Activated T-helper 1 cell treated with anti-CD3 and anti-CD28 coated beads, Interleukin-2, amount 50 U/mL, for 16 hours (primary cell): ENCODE measurements at regions not wholly inside any gene's neighbourhood (a gene's known extent, or its start where the extent isn't known, plus 50 kb on each side); places are given as distances from the start of the nearest gene placed in this dataset.
"Not testable (repeated sequence)": the region's sequence is repeated elsewhere in the genome, so short reads cannot be mapped to it uniquely, and the experiment has no call there.

ENCODE experiments used
- DNase-seq, 2 donors: peaks; one replicate each; pipeline ENCODE4 v3.0.0-alpha.2; 2020; ENCODE audit warnings: low read depth in 1 of 2, low spot score in 1 of 2

DNA sequence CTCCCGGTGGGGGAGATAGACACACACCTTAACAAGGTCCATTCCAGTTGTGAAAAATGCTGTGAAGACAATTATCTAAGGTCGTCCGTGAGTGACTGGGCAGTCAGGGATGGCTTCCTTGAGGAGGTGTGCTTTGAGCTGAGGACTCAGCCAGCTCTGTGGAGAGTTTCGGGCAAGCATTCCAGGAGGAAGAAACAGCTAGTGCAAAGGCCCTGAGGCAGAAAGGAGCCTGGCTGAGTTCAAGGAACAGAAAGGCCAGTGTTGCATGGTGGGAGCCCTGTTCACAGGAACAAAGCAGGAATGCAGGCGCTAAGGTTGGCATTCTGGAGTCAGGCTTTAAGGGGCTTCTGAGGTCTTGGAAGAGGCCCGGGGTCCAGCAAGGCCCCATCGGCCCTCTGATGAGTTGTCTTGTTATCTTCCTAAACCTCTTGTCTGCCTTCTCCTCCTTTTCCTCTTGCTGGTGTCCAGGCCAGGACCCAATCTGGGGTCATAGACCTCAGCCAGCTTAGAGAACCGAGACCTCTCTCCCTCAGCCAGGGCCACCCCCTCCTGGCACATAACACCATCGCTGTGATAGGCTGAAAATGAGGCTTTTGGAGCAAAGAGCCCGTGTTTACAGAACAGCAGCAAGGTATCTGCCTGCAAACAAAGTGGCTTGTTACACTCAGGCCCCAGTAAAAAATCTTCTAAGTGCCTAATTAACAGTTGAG lies 270.2 kb upstream of the MVB12B start:
- DNase-seq, result no peak

GRCh38 chr9:126057121-126057825 lies 269.4 kb upstream of the MVB12B start:
- no peak for DNase-seq

- DNase-seq, result no peak
These were observed 268.6 kb upstream of the MVB12B start for GRCh38 chr9:126058011-126058531.

GRCh38 chr9:126058591-126058990 lies 268.0 kb upstream of the MVB12B start:
- DNase-seq, result no peak

GRCh38 chr9:126061575-126061974 lies 265.1 kb upstream of the MVB12B start:
- DNase-seq, result no peak

DNA sequence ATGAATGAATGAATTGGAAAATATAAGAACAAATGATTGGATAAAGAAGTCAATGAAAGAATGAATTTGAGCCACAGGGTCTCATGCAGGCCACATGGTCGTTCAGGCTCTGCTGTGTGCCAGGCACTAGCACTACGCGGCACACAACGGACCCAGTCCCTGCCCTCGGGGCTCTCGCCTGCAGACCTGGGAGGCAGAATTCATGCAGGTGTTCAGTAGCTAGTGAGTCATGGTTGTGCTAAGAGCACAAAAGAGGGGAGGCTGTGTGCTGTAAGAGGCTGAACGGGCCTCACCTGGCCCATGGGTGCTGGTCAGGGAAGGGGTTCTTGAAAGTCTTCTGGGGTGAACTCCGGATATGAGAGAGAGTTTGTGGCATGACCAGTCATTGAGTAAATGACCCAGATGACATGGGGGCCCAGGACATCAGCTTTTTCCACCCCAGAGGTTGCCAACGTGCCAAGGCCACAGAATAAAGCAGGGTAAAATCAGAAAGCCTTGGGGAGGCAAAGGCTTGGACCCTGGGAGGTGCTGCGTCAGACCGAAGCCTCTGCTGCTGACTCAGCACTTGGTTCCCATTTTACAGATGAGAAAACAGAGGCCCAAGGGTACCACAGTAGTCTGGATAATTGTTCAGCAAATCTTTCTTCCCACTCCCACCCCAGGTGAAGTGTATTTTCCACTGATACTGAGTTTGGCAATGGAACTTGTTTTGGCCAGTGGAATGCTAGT lies 264.3 kb upstream of the MVB12B start:
- DNase-seq, result no peak

DNA sequence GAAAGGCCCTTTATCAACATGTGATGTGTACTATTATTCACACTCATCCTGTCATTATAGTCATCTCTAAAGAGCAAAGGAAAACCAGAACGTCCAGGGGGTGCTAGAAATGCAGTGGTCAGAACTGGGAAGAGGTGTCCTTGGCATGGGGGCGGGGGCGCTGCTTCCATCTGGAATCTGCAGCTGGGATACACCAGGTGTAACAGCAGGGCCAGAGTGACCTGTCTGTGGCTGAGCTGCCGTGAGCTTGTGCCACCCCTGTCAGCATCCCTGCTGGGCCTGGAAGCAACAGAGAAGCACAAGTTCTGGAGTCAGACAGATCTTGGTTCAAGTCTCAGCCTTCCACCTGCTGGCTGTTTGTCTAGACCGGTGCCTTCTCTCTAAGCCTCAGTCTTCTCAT lies 263.3 kb upstream of the MVB12B start:
- DNase-seq, result no peak

DNA sequence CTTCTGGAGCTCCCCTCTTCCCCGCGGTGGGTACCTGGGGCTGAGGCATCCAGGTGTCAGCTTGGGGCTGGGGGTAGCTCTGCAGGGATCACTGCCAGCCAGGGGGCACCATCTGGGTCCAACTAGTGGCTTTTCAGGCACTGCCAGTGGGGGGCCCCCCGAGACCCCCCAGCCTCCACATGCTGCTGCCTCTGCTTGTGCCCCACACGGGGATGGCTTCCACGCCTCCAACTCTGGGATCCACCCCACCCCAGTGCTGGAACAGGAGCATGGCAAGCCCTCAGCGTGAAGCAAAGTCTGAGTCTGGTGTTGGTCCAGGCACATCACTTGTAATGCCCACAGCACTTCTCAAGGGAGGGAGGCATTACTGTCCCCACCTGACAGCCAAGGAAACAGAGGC lies 260.5 kb upstream of the MVB12B start:
- no peak for DNase-seq

- no peak for DNase-seq
These were observed 259.4 kb upstream of the MVB12B start for GRCh38 chr9:126067031-126067734.

DNA sequence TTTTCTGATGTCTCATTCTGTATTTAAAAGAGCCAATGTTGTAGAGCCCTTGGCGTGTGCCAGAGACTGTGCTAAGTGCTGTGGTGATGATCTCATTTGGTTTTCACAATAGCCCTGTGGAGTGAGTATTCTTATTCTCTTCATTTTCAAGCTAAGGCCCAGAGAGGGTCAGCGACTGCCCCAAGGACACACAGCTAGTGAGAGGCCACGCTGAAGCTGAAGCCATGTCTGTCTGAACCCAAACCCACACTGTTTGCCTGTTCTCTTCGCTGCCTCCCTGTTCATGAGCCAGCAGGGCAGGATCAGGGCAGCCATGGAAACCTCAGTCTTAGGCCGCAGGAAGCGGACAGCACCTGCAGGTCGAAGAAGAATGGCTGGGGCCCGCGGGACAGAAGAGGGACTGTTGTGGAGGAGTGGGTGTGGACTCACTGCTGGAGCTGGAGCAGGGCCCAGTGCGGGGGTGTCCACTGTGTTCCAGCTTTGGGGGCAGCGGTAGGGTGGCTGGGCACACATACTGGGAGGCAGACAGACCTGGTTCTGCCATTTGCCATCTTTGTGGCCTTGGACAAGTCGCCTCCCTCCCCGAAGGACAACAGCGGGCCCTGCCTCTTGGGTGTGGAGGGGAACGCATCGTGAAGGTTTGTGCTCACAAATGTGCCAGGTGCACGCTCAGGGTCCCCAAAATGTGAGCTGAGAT lies 257.9 kb upstream of the MVB12B start:
- no peak for DNase-seq

- no peak for DNase-seq
These were observed 257.2 kb upstream of the MVB12B start for GRCh38 chr9:126069400-126069955.

- no peak for DNase-seq
These were observed 256.5 kb upstream of the MVB12B start for GRCh38 chr9:126070058-126070655.

DNA sequence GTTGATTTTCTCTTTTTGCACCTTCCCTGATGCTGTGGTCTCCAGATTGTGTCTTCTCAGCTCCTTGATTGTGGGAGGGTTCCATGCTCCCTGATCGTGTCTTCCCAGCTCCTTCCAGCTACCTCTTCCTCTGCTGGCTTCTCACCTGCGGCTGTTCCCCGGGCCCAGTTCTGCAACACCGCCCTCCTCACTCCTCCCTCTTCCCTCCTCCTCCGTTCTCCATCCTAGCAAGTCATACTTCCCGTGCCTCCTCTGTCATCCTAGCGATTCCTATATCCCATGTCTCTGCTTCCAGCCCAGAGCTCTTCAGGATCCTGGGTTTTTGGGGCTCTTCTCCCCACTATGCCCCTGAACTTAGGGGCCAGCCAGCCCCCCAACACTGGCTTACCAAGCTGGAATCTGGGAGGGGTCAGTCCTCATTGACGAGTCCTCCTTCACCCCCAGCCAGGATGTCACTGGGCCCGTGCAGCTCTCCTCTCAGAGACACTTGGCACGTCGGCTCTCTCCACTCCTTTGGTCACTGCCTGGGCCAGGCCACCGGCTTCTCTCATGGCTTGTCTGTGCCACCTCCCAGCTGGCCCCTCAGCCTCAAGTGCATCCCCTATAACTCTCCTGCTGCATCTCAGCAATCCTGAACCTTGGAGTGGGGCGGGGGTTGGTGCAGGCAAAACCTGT lies 255.4 kb upstream of the MVB12B start:
- DNase-seq, result no peak

DNA sequence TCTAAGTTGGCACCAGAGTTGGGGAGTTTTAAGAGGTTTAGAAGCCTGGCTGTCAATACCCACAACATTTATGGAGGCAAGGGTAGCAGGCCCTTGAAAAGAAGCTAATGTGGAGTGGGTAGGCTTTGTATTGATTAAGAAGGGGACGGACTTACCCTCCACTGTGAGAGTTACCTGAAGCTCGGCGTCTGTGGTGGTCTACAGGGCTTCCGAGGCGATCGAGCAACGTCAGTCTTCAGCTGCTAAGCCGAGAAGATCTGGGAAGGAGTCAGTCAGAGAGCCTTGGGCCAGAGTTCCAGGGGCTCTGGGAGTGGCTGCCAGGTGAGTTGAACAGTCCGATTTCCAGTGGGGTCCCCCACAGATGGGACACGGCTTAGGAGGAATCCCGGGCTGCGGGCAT lies 249.0 kb upstream of the MVB12B start:
- not testable (repeated sequence) for DNase-seq

GRCh38 chr9:126080641-126081040 lies 246.0 kb upstream of the MVB12B start:
- no peak for DNase-seq

DNA sequence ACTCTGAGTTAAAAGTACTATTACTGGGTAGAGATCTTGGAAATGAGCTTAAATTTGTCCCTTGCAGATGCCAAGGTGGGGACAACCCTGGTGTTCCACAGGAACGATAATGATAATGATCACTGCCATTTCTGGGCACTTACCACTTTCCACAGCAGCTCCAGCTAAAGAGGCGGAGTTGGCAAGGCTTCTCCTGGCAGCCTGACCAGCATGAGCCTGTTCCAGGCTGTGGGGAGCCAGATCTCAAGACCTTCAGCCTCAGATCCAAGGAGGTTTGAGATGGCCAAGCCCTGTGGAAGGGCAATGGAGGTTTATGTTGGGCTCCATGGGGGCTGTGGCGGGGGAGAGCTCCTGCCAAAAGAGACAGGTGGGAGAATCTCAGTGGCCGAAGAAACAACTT lies 244.9 kb upstream of the MVB12B start:
- no peak for DNase-seq

DNA sequence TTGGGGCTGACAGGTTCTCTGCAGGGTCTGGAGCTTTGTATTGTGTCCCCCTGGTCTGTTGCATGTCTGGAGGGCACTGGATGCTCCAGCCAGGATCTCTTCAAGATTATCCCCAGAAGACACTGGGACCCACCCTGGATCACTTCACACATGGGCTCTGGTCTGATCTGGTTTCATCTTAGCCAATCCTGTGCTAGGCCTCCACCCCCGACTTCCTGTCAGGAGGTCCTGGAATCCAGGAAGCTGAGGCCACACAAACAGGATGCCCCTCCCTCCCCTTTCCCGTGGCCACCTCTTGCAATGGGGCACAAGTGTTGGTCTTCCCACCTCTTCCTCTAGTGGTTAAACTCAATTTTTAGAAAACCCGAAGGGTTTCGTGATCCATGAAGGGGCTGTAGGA lies 242.6 kb upstream of the MVB12B start:
- no peak for DNase-seq

DNA sequence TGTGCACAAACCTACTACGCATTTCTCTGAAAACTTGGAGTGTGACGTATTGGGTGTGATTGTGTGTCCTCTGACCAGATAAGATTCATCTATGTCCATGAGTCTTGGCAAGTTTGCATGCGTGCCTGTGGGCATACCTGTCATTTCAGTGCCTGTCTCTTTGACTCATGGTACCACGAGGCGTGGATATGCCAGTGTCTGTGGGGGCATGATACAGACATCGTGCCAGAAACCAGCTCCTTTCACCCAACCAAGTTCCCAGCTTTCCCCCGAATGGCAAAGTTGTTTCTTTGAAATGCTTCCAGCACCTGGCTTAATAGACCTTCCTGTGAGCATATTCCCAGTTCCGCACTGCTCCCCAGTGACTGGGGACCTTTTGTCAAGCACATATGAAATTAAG lies 241.9 kb upstream of the MVB12B start:
- no peak for DNase-seq

GRCh38 chr9:126085170-126085569 lies 241.5 kb upstream of the MVB12B start:
- no peak for DNase-seq

- DNase-seq, result no peak
These were observed 238.3 kb upstream of the MVB12B start for GRCh38 chr9:126088336-126088735.
